Transverse colon (tissue), 3 donors: ENCODE measurements at regions not wholly inside any gene's neighbourhood (a gene's known extent, or its start where the extent isn't known, plus 50 kb on each side); places are given as distances from the start of the nearest gene placed in this dataset.

Experiments
- POLR2A ChIP-seq: fragments of 450-650 bp; IDR thresholded peaks from one replicate; pipeline ENCODE4 v1.6.1; 2016; ENCODE audit warnings: antibody characterized with exemption, mild to moderate bottlenecking, moderate library complexity
- TF ChIP-seq, protein P1 (sequence below), 5 experiments: fragments of 200-600 bp in 3 of 5; fragments of 450-650 bp in 2 of 5; sonication (generic) in 3 of 5; IDR thresholded peaks; 1 replicate in 2 of 5; 2 replicates in 3 of 5; pipeline ENCODE4 v1.5.1; 2016 to 2017; ENCODE audit warnings: antibody characterized with exemption in 5 of 5, inconsistent platforms in 3 of 5, mild to moderate bottlenecking in 2 of 5, moderate library complexity in 1 of 5

DNA sequence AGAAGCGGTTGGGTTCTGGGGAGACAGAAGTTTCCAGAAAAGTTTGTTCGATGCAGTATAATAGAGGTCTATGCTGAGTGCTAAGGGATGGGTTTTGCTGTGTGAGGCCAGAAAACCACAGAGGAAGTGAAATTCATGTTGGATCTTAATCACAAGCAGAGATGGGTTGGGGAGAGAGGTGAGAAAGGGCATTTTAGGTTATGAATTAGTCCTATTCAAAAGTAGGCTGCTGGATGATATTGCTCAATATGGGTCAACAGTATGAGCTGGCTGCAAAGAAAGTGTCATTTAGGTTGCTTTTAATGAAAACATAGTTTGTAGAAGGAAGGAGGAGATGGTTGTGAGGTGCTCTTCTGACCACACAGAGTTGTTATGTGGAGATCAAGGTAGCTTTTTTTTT, 118.8 kb upstream of the LHCGR start:
- TF ChIP-seq, protein P1, sequence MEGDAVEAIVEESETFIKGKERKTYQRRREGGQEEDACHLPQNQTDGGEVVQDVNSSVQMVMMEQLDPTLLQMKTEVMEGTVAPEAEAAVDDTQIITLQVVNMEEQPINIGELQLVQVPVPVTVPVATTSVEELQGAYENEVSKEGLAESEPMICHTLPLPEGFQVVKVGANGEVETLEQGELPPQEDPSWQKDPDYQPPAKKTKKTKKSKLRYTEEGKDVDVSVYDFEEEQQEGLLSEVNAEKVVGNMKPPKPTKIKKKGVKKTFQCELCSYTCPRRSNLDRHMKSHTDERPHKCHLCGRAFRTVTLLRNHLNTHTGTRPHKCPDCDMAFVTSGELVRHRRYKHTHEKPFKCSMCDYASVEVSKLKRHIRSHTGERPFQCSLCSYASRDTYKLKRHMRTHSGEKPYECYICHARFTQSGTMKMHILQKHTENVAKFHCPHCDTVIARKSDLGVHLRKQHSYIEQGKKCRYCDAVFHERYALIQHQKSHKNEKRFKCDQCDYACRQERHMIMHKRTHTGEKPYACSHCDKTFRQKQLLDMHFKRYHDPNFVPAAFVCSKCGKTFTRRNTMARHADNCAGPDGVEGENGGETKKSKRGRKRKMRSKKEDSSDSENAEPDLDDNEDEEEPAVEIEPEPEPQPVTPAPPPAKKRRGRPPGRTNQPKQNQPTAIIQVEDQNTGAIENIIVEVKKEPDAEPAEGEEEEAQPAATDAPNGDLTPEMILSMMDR (IDR thresholded peaks at IDR 0.05): no peak
- no peak for TF ChIP-seq POLR2A
